ENCODE measurements at regions not wholly inside any gene's neighbourhood (a gene's known extent, or its start where the extent isn't known, plus 50 kb on each side); places are given as distances from the start of the nearest gene placed in this dataset.

DNA sequence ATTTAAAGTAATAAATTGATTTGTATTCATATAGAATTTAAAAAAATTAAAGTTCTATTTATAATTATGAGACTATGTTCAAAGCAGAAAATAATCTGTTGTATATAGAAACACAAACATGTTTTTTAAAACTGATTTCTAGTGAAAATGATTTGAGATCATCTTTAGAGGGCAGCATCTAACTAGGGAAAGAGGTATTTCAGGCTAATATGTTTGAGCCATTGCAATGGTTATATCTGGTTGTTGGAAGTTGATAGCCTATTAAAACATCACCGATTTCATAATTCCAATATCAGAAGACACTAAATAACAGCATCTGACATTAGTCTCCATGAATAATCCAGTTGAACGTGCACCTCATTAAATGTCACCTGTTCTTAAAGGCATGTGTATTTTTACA lies 79.8 kb upstream of the SLITRK6 start:
- Histone ChIP-seq H3K27ac (ENCODE audit: low read depth in 1 of 2, low read length in 2 of 2) (no peak overlapping the region), H3K4me3 (ENCODE audit: low read depth in 1 of 3, low read length in 3 of 3) (no peak overlapping the region), H3K9ac (ENCODE audit: low read depth in 1 of 2, low read length in 2 of 2) (no peak overlapping the region), H3K27me3 (ENCODE audit: control insufficient read depth in 4 of 4, insufficient read depth in 4 of 4, low read length in 3 of 4) (peaks cover 0 to 2% (median 0%) of the 10 kb centered on the region in 4 donors), H3K9me3 (ENCODE audit: control insufficient read depth in 4 of 4, low read length in 3 of 4) (no peaks in the 10 kb centered on the region), H3K4me1 (ENCODE audit: control insufficient read depth in 4 of 4, insufficient read depth in 4 of 4, low read length in 3 of 4) (no peaks in the 10 kb centered on the region), H3K36me3 (ENCODE audit: control insufficient read depth in 4 of 4, insufficient read depth in 3 of 4, low read depth in 1 of 4, low read length in 3 of 4) (no peaks in the 10 kb centered on the region)
- TF ChIP-seq, protein P1, sequence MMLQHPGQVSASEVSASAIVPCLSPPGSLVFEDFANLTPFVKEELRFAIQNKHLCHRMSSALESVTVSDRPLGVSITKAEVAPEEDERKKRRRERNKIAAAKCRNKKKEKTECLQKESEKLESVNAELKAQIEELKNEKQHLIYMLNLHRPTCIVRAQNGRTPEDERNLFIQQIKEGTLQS (IDR thresholded peaks at IDR 0.05) = no peak
- TF ChIP-seq RAD21 (IDR thresholded peaks at IDR 0.05) = peak; percentile 60 to 78
- DNase-seq (ENCODE audit: low spot score) = no peak
- 52% methylated on average over 2 of the region's 2 CpGs for WGBS

DNA sequence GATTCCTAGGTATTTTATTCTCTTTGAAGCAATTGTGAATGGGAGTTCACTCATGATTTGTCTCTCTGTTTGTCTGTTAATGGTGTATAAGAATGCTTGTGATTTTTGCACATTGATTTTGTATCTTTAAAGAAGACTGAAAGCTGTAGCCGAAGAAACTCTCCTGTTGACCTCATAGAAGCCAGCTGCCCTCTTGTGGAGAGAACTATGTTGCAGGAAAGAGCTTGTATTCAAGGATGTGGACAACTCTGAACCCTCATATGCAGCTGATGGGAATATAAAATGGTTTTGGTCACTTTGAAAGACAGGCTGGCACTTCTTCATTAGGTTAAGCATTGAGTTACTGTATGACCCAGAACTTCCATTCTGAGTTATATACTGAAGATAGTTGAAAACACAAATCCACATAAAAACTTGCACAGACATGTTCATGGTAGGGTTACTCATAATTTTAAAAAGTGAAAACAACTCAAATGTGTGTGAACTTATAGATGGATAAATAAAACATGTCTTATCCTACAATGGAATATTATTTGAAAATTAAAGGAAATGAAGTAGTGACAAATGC lies 65.8 kb upstream of the SLITRK6 start:
- no peaks in the 10 kb centered on the region for H3K27me3 ChIP-seq (ENCODE audit: control insufficient read depth in 4 of 4, insufficient read depth in 4 of 4, low read length in 3 of 4)
- H3K4me3 ChIP-seq (ENCODE audit: low read depth in 1 of 3, low read length in 3 of 3) = no peak overlapping the region
- TF ChIP-seq, protein P2, sequence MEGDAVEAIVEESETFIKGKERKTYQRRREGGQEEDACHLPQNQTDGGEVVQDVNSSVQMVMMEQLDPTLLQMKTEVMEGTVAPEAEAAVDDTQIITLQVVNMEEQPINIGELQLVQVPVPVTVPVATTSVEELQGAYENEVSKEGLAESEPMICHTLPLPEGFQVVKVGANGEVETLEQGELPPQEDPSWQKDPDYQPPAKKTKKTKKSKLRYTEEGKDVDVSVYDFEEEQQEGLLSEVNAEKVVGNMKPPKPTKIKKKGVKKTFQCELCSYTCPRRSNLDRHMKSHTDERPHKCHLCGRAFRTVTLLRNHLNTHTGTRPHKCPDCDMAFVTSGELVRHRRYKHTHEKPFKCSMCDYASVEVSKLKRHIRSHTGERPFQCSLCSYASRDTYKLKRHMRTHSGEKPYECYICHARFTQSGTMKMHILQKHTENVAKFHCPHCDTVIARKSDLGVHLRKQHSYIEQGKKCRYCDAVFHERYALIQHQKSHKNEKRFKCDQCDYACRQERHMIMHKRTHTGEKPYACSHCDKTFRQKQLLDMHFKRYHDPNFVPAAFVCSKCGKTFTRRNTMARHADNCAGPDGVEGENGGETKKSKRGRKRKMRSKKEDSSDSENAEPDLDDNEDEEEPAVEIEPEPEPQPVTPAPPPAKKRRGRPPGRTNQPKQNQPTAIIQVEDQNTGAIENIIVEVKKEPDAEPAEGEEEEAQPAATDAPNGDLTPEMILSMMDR (IDR thresholded peaks at IDR 0.05; ENCODE audit: low read depth, low read length, missing input control) = peak; percentile 17
- TF ChIP-seq, protein P3, sequence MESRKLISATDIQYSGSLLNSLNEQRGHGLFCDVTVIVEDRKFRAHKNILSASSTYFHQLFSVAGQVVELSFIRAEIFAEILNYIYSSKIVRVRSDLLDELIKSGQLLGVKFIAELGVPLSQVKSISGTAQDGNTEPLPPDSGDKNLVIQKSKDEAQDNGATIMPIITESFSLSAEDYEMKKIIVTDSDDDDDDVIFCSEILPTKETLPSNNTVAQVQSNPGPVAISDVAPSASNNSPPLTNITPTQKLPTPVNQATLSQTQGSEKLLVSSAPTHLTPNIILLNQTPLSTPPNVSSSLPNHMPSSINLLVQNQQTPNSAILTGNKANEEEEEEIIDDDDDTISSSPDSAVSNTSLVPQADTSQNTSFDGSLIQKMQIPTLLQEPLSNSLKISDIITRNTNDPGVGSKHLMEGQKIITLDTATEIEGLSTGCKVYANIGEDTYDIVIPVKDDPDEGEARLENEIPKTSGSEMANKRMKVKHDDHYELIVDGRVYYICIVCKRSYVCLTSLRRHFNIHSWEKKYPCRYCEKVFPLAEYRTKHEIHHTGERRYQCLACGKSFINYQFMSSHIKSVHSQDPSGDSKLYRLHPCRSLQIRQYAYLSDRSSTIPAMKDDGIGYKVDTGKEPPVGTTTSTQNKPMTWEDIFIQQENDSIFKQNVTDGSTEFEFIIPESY (IDR thresholded peaks at IDR 0.05) = no peak
- no peak overlapping the region for H3K9ac ChIP-seq (ENCODE audit: low read depth in 1 of 2, low read length in 2 of 2)
- no peak for DNase-seq (ENCODE audit: low spot score)
- no peaks in the 10 kb centered on the region for H3K9me3 ChIP-seq (ENCODE audit: control insufficient read depth in 4 of 4, low read length in 3 of 4)
- H3K27ac ChIP-seq (ENCODE audit: low read depth in 1 of 2, low read length in 2 of 2) = no peak overlapping the region
- no peaks in the 10 kb centered on the region for H3K36me3 ChIP-seq (ENCODE audit: control insufficient read depth in 4 of 4, insufficient read depth in 3 of 4, low read depth in 1 of 4, low read length in 3 of 4)
- 66% methylated on average over 1 of the region's 1 CpG for whole genome bisulfite sequencing
- no peaks in the 10 kb centered on the region for H3K4me1 ChIP-seq (ENCODE audit: control insufficient read depth in 4 of 4, insufficient read depth in 4 of 4, low read length in 3 of 4)

DNA sequence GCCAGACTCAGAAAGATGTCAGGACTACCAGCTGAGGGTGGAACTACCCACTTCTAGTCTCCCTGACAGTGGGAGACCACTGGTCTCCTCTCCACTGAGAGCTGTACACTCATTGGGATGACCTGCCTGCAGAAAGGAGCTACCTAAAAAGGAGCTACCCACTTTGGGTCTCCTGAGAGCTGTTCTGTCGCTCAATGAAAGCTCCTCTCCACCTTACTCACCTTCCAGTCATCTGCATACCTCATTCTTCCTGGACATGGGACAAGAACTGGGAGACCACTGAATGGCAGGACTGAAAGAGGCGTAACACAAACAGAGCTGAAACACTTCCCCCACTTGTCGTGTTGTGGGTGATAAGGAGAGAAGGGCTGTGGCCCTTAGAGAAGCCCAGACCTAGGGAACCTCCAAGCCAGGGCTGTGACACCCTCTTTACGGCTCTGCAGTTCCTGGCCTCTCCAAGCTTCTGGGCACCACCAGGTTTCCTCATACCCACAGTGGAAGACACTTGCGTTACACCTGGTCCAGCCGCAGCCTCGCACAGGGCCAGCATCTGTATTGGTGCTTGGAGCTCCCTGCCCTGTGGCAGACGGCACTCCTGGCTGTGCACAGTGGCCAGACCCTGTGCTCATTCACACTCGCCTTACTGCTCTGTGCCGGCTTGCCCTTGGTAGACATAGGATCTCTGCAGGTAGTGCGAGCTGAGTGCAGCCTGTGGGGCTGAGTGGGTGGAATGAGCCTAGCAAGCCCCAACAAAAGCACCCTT lies 54.9 kb upstream of the SLITRK6 start:
- no peak overlapping the region for H3K9ac ChIP-seq (ENCODE audit: low read depth in 1 of 2, low read length in 2 of 2)
- H3K36me3 ChIP-seq (ENCODE audit: control insufficient read depth in 4 of 4, insufficient read depth in 3 of 4, low read depth in 1 of 4, low read length in 3 of 4) = no peaks in the 10 kb centered on the region
- no peak for TF ChIP-seq SP1 (IDR thresholded peaks at IDR 0.05)
- TF ChIP-seq GABPA (IDR thresholded peaks at IDR 0.05 in 1 of 2, conservative IDR thresholded peaks at IDR 0.05 in 1 of 2) = no peak
- peaks cover 5 to 10% (median 7%) of the 10 kb centered on the region in 4 donors for H3K9me3 ChIP-seq (ENCODE audit: control insufficient read depth in 4 of 4, low read length in 3 of 4)
- H3K27ac ChIP-seq (ENCODE audit: low read depth in 1 of 2, low read length in 2 of 2) = no peak overlapping the region
- no peaks in the 10 kb centered on the region for H3K27me3 ChIP-seq (ENCODE audit: control insufficient read depth in 4 of 4, insufficient read depth in 4 of 4, low read length in 3 of 4)
- H3K4me1 ChIP-seq (ENCODE audit: control insufficient read depth in 4 of 4, insufficient read depth in 4 of 4, low read length in 3 of 4) = no peaks in the 10 kb centered on the region
- WGBS = 85% methylated on average over 11 of the region's 11 CpGs
- H3K4me3 ChIP-seq (ENCODE audit: low read depth in 1 of 3, low read length in 3 of 3) = no peak overlapping the region
- no peak for DNase-seq (ENCODE audit: low spot score)

Data from liver (tissue), 8 donors.